Esophagus squamous epithelium (tissue), 5 donors: ENCODE measurements at regions not wholly inside any gene's neighbourhood (a gene's known extent, or its start where the extent isn't known, plus 50 kb on each side); places are given as distances from the start of the nearest gene placed in this dataset.

Experiments used
- DNase-seq: peaks from one replicate; lab custom pipeline; 2025; lab: John Stamatoyannopoulos, UW
- H3K27ac ChIP-seq, 4 donors: fragments of 200-600 bp; sonication (generic); one replicate each; pipeline ENCODE4 v1.5.1; 2016 to 2019; ENCODE audit warnings: mild to moderate bottlenecking in 1 of 4
- H3K27me3 ChIP-seq, 4 donors: fragments of 200-600 bp; sonication (generic); 1 replicate in 3 of 4; 2 replicates in 1 of 4; pipeline versions ENCODE4 v1.5.1 to v1.6.0; 2017 to 2021; ENCODE audit warnings: antibody characterized with exemption in 1 of 4
- H3K36me3 ChIP-seq, 3 donors: fragments of 200-600 bp; sonication (generic); one replicate each; pipeline ENCODE4 v1.5.1; 2016 to 2019
- H3K4me1 ChIP-seq, 3 donors: fragments of 200-600 bp; sonication (generic); one replicate each; pipeline ENCODE4 v1.5.1; 2017 to 2019
- H3K4me3 ChIP-seq, 4 donors: fragments of 200-600 bp; sonication (generic); 1 replicate in 3 of 4; 2 replicates in 1 of 4; pipeline ENCODE4 v1.5.1; 2016 to 2019; ENCODE audit warnings: mild to moderate bottlenecking in 2 of 4, moderate library complexity in 1 of 4
- H3K9me3 ChIP-seq, 3 donors: fragments of 200-600 bp; sonication (generic); one replicate each; pipeline ENCODE4 v1.5.1; 2016 to 2019
- CTCF ChIP-seq, 6 experiments: fragments of 450-650 bp in 4 of 6; fragments of 200-600 bp in 2 of 6; sonication (generic) in 2 of 6; IDR thresholded peaks; one replicate each; pipeline ENCODE4 v1.5.1; 2016 to 2019; ENCODE audit warnings: antibody characterized with exemption in 6 of 6, mild to moderate bottlenecking in 4 of 6, moderate library complexity in 4 of 6
- POLR2A ChIP-seq, 4 donors: fragments of 450-650 bp; IDR thresholded peaks; one replicate each; pipeline ENCODE4 v1.6.1; 2017; ENCODE audit warnings: antibody characterized with exemption in 4 of 4, mild to moderate bottlenecking in 4 of 4, moderate library complexity in 3 of 4
- WGBS, 2 donors: methylation state at CpG; one replicate each; pipeline ENCODE4 v1.1.5; 2018; 5-methylcytosine and 5-hydroxymethylcytosine counted together
- intact Hi-C: fragments of 100-400 bp; cut with DNase I; formaldehyde crosslinking; loops from one replicate; pipeline ENCODE4 v1.15.0; 2022
- donor health status: DM: yes; HTN: yes; CAD: no.

DNA sequence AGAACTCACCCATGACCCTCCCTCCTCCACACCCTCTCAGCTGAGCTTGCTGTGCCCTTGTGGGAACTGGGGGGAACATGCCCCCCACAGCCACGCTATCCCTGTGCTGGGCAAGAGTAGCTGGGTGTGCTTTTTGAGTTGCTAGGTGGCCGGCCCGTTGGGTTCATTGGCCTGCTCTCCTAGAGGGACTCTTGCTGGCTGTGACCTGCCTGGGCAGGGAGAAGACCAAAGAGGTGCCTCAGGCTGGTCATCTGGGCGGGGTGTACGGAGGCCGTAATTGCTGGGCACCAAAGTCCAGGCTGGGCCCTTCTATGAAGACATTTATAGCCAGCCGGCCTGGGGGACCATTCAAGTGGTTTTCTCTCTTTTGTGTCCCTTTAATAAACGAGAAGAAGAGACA, 138.3 kb upstream of the ZBTB40 start:
- H3K27me3 ChIP-seq = peaks cover 0 to 48% (median 0%) of the 10 kb centered on the region in 4 donors
- TF ChIP-seq POLR2A (IDR thresholded peaks at IDR 0.05) = no peak
- no peak for TF ChIP-seq CTCF (IDR thresholded peaks at IDR 0.05)
- intact Hi-C loops = no loop called here
- no peaks in the 10 kb centered on the region for H3K9me3 ChIP-seq
- no peak overlapping the region for H3K27ac ChIP-seq
- no peak overlapping the region for H3K4me3 ChIP-seq
- no peaks in the 10 kb centered on the region for H3K4me1 ChIP-seq
- no peaks in the 10 kb centered on the region for H3K36me3 ChIP-seq
- WGBS, 2 donors = 88 to 100% methylated on average over 1 to 8 of the region's 8 CpGs
- DNase-seq = no peak

GRCh38 chr1:22314706-22315105, 136.9 kb upstream of the ZBTB40 start:
- Histone ChIP-seq H3K27ac (no peak overlapping the region), H3K4me1 (no peaks in the 10 kb centered on the region), H3K4me3 (no peak overlapping the region), H3K9me3 (no peaks in the 10 kb centered on the region), H3K27me3 (peaks cover 0 to 55% (median 0%) of the 10 kb centered on the region in 4 donors), H3K36me3 (no peaks in the 10 kb centered on the region)
- WGBS, 2 donors = 78 to 80% methylated on average over 11 of the region's 11 CpGs
- intact Hi-C loops = no loop called here
- TF ChIP-seq CTCF (IDR thresholded peaks at IDR 0.05) = no peak
- TF ChIP-seq POLR2A (IDR thresholded peaks at IDR 0.05) = no peak
- no peak for DNase-seq

GRCh38 chr1:22315315-22316078, 136.2 kb upstream of the ZBTB40 start:
- TF ChIP-seq CTCF (IDR thresholded peaks at IDR 0.05) (no peak), POLR2A (IDR thresholded peaks at IDR 0.05) (no peak)
- H3K4me1 ChIP-seq = no peaks in the 10 kb centered on the region
- peaks cover 0 to 57% (median 0%) of the 10 kb centered on the region in 4 donors for H3K27me3 ChIP-seq
- intact Hi-C loops = no loop called here
- H3K4me3 ChIP-seq = no peak overlapping the region
- H3K36me3 ChIP-seq = no peaks in the 10 kb centered on the region
- no peak for DNase-seq
- no peak overlapping the region for H3K27ac ChIP-seq
- no peaks in the 10 kb centered on the region for H3K9me3 ChIP-seq
- 78 to 85% methylated on average over 15 to 16 of the region's 21 CpGs for WGBS, 2 donors

GRCh38 chr1:22317231-22317919, 134.3 kb upstream of the ZBTB40 start:
- H3K9me3 ChIP-seq = no peaks in the 10 kb centered on the region
- TF ChIP-seq POLR2A (IDR thresholded peaks at IDR 0.05) (no peak), CTCF (IDR thresholded peaks at IDR 0.05) (peak in 3 of 6 experiments; percentile 8 to 48 (median 19))
- WGBS, 2 donors = 88 to 97% methylated on average over 6 to 8 of the region's 10 CpGs
- no peaks in the 10 kb centered on the region for H3K36me3 ChIP-seq
- H3K27me3 ChIP-seq = peaks cover 0 to 51% (median 0%) of the 10 kb centered on the region in 4 donors
- intact Hi-C loops = no loop called here
- no peak overlapping the region for H3K4me3 ChIP-seq
- DNase-seq = no peak
- no peaks in the 10 kb centered on the region for H3K4me1 ChIP-seq
- H3K27ac ChIP-seq = no peak overlapping the region

DNA sequence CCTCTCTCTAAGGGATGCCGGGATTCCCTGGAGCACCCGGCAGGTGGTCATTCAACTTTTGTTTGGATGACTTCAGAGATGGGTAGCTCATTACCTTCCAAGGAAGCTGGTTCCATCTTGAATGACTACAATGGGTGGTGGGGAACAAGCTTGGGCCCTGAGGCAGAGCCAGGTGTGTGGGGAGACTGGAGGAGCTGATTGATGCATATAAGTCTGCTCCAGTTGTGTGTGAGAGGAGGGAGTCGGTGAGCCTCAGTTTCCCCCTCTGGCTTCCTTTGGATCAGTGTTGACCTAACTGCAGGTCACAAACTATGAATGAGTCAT, 133.8 kb upstream of the ZBTB40 start:
- intact Hi-C loops = no loop called here
- H3K4me1 ChIP-seq = no peaks in the 10 kb centered on the region
- H3K36me3 ChIP-seq = no peaks in the 10 kb centered on the region
- H3K4me3 ChIP-seq = no peak overlapping the region
- TF ChIP-seq POLR2A (IDR thresholded peaks at IDR 0.05) (no peak), CTCF (IDR thresholded peaks at IDR 0.05) (no peak)
- H3K27ac ChIP-seq = no peak overlapping the region
- WGBS, 2 donors = 96% methylated on average over 3 of the region's 3 CpGs
- DNase-seq = no peak
- H3K9me3 ChIP-seq = no peaks in the 10 kb centered on the region
- peaks cover 0 to 51% (median 0%) of the 10 kb centered on the region in 4 donors for H3K27me3 ChIP-seq
